ENCODE measurements at regions not wholly inside any gene's neighbourhood (a gene's known extent, or its start where the extent isn't known, plus 50 kb on each side); places are given as distances from the start of the nearest gene placed in this dataset.
"Not testable (repeated sequence)": the region's sequence is repeated elsewhere in the genome, so short reads cannot be mapped to it uniquely, and the experiment has no call there.

DNA sequence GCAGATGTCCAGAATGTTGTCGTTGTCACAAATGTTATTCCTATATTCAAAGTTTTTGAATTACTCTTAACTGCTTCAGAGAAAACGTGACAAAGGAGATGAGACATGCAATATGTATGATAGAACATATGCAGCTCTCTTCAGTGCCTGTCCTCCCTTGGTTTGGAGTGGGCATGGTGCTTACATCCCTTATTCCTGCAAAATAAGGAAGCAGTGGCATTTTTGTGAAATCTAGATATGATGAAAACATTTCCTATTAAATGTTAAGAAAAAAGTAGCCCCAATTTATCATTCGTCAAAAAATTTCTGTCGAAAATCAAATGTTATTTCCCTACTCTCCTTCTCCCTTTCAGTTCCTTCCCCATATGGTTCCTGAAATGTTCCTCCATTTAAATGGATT is 457.5 kb upstream of the FANCL start:
- H3K9me3 Mint-ChIP-seq (ENCODE audit: unreplicated experiment) = no peaks in the 10 kb centered on the region
- H3K4me3 Mint-ChIP-seq (ENCODE audit: unreplicated experiment) = no peak overlapping the region
- no peaks in the 10 kb centered on the region for H3K36me3 Mint-ChIP-seq (ENCODE audit: low read depth, unreplicated experiment)
- H3K27me3 Mint-ChIP-seq (ENCODE audit: unreplicated experiment) = no peaks in the 10 kb centered on the region
- TF ChIP-seq, protein P1, sequence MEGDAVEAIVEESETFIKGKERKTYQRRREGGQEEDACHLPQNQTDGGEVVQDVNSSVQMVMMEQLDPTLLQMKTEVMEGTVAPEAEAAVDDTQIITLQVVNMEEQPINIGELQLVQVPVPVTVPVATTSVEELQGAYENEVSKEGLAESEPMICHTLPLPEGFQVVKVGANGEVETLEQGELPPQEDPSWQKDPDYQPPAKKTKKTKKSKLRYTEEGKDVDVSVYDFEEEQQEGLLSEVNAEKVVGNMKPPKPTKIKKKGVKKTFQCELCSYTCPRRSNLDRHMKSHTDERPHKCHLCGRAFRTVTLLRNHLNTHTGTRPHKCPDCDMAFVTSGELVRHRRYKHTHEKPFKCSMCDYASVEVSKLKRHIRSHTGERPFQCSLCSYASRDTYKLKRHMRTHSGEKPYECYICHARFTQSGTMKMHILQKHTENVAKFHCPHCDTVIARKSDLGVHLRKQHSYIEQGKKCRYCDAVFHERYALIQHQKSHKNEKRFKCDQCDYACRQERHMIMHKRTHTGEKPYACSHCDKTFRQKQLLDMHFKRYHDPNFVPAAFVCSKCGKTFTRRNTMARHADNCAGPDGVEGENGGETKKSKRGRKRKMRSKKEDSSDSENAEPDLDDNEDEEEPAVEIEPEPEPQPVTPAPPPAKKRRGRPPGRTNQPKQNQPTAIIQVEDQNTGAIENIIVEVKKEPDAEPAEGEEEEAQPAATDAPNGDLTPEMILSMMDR (IDR thresholded peaks at IDR 0.05; ENCODE audit: unreplicated experiment) = no peak
- H3K4me1 Mint-ChIP-seq (ENCODE audit: unreplicated experiment) = peaks cover 3% of the 10 kb centered on the region
- no peak for DNase-seq (ENCODE audit: low spot score)
- no peak overlapping the region for H3K27ac Mint-ChIP-seq (ENCODE audit: unreplicated experiment)

DNA sequence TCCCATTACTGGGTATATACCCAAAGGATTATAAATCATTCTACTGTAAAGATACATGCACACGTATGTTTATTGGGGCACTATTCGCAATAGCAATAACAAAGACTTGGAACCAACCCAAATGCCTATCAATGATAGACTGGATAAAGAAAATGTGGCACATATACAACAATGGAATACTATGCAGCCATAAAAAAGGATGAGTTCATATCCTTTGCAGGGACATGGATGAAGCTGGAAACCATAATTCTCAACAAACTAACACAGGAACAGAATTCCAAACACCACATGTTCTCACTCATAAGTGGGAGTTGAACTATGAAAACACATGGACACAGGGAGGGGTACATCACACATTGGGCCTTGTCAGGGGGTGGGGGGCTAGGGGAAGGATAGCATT is 453.0 kb upstream of the FANCL start:
- not testable (repeated sequence) for H3K27me3 Mint-ChIP-seq (ENCODE audit: unreplicated experiment); H3K4me3 Mint-ChIP-seq (ENCODE audit: unreplicated experiment); DNase-seq (ENCODE audit: low spot score); H3K9me3 Mint-ChIP-seq (ENCODE audit: unreplicated experiment); H3K36me3 Mint-ChIP-seq (ENCODE audit: low read depth, unreplicated experiment); H3K27ac Mint-ChIP-seq (ENCODE audit: unreplicated experiment); H3K4me1 Mint-ChIP-seq (ENCODE audit: unreplicated experiment)

DNA sequence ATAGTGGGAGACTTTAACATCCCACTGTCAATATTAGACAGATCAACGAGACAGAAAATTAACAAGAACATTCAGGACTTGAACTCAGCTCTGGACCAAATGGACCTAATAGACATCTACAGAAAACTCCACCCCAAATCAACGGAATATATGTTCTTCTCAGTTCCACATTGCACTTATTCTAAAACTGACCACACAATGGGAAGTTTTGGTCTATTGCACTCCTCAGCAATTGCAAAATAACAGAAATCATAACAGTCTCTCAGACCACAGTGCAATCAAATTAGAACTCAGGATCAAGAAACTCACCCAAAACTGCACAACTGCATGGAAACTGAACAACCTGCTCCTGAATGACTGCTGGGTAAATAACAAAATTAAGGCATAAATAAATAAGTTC is 449.9 kb upstream of the FANCL start:
- DNase-seq (ENCODE audit: low spot score); H3K36me3 Mint-ChIP-seq (ENCODE audit: low read depth, unreplicated experiment); H3K27me3 Mint-ChIP-seq (ENCODE audit: unreplicated experiment); H3K27ac Mint-ChIP-seq (ENCODE audit: unreplicated experiment); H3K9me3 Mint-ChIP-seq (ENCODE audit: unreplicated experiment); H3K4me3 Mint-ChIP-seq (ENCODE audit: unreplicated experiment); H3K4me1 Mint-ChIP-seq (ENCODE audit: unreplicated experiment): not testable (repeated sequence)

DNA sequence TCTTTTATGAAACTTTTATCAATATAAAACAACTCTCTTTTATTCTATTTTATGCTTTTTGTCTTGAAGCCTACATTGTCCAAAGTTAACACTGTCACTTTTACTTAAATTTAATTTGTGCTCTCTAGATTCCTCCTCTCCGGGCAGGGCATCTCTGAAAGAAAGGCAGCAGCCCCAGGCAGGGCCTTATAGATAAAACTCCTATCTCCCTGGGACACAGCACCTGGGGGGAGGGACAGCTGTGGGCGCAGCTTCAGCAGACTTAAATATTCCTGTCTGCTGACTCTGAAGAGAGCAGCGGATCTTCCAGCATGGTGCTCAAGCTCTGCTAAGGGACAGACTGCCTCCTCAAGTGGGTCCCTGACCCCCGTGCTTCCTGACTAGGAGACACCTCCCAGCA is 447.7 kb upstream of the FANCL start:
- TF ChIP-seq, protein P1 (IDR thresholded peaks at IDR 0.05; ENCODE audit: unreplicated experiment) = no peak
- Mint-ChIP-seq H3K4me3 (ENCODE audit: unreplicated experiment) (no peak overlapping the region), H3K4me1 (ENCODE audit: unreplicated experiment) (no peaks in the 10 kb centered on the region), H3K27ac (ENCODE audit: unreplicated experiment) (no peak overlapping the region), H3K9me3 (ENCODE audit: unreplicated experiment) (no peaks in the 10 kb centered on the region), H3K27me3 (ENCODE audit: unreplicated experiment) (no peaks in the 10 kb centered on the region), H3K36me3 (ENCODE audit: low read depth, unreplicated experiment) (no peaks in the 10 kb centered on the region)
- DNase-seq (ENCODE audit: low spot score) = no peak

DNA sequence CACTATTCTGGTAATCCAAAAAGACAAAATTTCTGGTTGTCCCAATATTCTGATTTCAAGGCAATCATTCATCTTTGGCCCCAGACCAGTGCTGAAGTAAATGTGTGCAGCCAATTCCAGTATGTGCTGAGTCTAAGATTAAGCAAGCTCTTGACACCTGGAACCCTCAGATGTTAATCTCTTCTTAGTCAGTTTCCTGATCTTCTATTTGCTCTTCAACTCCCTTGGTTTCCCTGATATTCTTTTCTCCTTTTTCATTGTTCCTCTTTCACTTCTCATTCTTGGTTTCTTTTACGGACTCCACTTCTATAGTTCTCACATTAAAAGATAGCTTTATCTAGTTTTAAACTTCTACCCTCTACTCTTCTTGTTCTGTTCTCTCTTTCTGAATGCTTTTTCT is 445.7 kb upstream of the FANCL start:
- no peaks in the 10 kb centered on the region for H3K36me3 Mint-ChIP-seq (ENCODE audit: low read depth, unreplicated experiment)
- H3K4me1 Mint-ChIP-seq (ENCODE audit: unreplicated experiment) = no peaks in the 10 kb centered on the region
- DNase-seq (ENCODE audit: low spot score) = no peak
- no peak overlapping the region for H3K27ac Mint-ChIP-seq (ENCODE audit: unreplicated experiment)
- TF ChIP-seq, protein P1 (IDR thresholded peaks at IDR 0.05; ENCODE audit: unreplicated experiment) = no peak
- no peaks in the 10 kb centered on the region for H3K27me3 Mint-ChIP-seq (ENCODE audit: unreplicated experiment)
- H3K9me3 Mint-ChIP-seq (ENCODE audit: unreplicated experiment) = no peaks in the 10 kb centered on the region
- H3K4me3 Mint-ChIP-seq (ENCODE audit: unreplicated experiment) = no peak overlapping the region

DNA sequence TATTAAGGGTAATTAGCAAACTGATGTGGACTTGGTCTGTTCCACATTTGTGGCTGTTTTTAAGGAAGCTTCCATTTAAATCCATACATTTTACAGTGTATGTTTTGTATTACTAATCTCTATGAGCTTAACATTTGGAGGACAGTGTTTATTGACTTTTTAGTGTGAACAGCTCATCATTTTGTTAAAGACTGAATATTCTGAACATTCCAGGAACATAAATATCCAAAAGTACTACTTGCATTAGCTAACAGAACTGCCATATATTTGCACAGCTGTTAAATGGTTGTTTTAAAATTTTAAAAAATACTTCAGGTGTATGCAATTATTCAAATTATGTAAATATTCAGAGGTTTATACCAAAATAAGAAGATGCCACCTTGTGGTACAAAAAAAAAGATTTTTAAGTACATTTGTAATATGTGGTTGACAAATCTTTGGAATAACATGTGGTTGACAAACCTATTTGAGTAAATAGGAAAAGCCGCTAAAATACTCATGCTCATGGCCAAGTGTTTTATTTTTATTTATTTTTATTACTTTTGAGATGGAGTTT is 439.7 kb upstream of the FANCL start:
- H3K9me3 Mint-ChIP-seq (ENCODE audit: unreplicated experiment) = no peaks in the 10 kb centered on the region
- no peak overlapping the region for H3K4me3 Mint-ChIP-seq (ENCODE audit: unreplicated experiment)
- no peaks in the 10 kb centered on the region for H3K4me1 Mint-ChIP-seq (ENCODE audit: unreplicated experiment)
- TF ChIP-seq, protein P1 (IDR thresholded peaks at IDR 0.05; ENCODE audit: unreplicated experiment) = peak; percentile 35
- H3K27ac Mint-ChIP-seq (ENCODE audit: unreplicated experiment) = no peak overlapping the region
- no peaks in the 10 kb centered on the region for H3K36me3 Mint-ChIP-seq (ENCODE audit: low read depth, unreplicated experiment)
- H3K27me3 Mint-ChIP-seq (ENCODE audit: unreplicated experiment) = peaks cover 2% of the 10 kb centered on the region
- DNase-seq (ENCODE audit: low spot score) = no peak
